ENCODE measurements at regions not wholly inside any gene's neighbourhood (a gene's known extent, or its start where the extent isn't known, plus 50 kb on each side); places are given as distances from the start of the nearest gene placed in this dataset.

GRCh38 chr21:38997051-38997842, 186.0 kb downstream of the PSMG1 start:
- no peak for DNase-seq

- DNase-seq = no peak
Measured at GRCh38 chr21:38996355-38996754, 186.9 kb downstream of the PSMG1 start.

GRCh38 chr21:38995731-38996130, 187.5 kb downstream of the PSMG1 start:
- DNase-seq = no peak

- DNase-seq = no peak
Measured at GRCh38 chr21:38995071-38995669, 188.1 kb downstream of the PSMG1 start.

- no peak for DNase-seq
Measured at GRCh38 chr21:38994042-38994441, 188.3 kb downstream of the ETS2 start.

GRCh38 chr21:38993561-38993960, 187.8 kb downstream of the ETS2 start:
- no peak for DNase-seq

GRCh38 chr21:38992737-38993136, 187.0 kb downstream of the ETS2 start:
- no peak for DNase-seq

- no peak for DNase-seq
Measured at GRCh38 chr21:38990424-38990794, 184.7 kb downstream of the ETS2 start.

- no peak for DNase-seq
Measured at GRCh38 chr21:38989745-38990423, 184.2 kb downstream of the ETS2 start.

GRCh38 chr21:38989379-38989744, 183.6 kb downstream of the ETS2 start:
- no peak for DNase-seq

- no peak for DNase-seq
Measured at GRCh38 chr21:38988509-38989378, 183.0 kb downstream of the ETS2 start.

GRCh38 chr21:38987633-38988508, 182.1 kb downstream of the ETS2 start:
- DNase-seq = no peak

- DNase-seq = no peak
Measured at GRCh38 chr21:38986806-38987632, 181.3 kb downstream of the ETS2 start.

- no peak for DNase-seq
Measured at GRCh38 chr21:38986406-38986805, 180.7 kb downstream of the ETS2 start.

- DNase-seq = peak; percentile 30 to 37
Measured at GRCh38 chr21:38985568-38986378, 180.0 kb downstream of the ETS2 start.

- DNase-seq = no peak
Measured at GRCh38 chr21:38984982-38985567, 179.3 kb downstream of the ETS2 start.

GRCh38 chr21:38984568-38984967, 178.8 kb downstream of the ETS2 start:
- DNase-seq = no peak

- no peak for DNase-seq
Measured at GRCh38 chr21:38983560-38983959, 177.8 kb downstream of the ETS2 start.

- no peak for DNase-seq
Measured at GRCh38 chr21:38982804-38983203, 177.1 kb downstream of the ETS2 start.

- DNase-seq = no peak
Measured at GRCh38 chr21:38982096-38982495, 176.4 kb downstream of the ETS2 start.

Data from stimulated activated CD4-positive, alpha-beta T cell treated with anti-CD3 and anti-CD28 coated beads, Interleukin-4, amount 100 ng/mL, for 4 hours (primary cell).